ENCODE measurements at regions not wholly inside any gene's neighbourhood (a gene's known extent, or its start where the extent isn't known, plus 50 kb on each side); places are given as distances from the start of the nearest gene placed in this dataset.
A peak's percentile ranks its signal among the peaks of the same experiment; 100 is the strongest.
"Not testable (repeated sequence)": the region's sequence is repeated elsewhere in the genome, so short reads cannot be mapped to it uniquely, and the experiment has no call there.

GRCh38 chr6:164690702-164691500 lies 618.5 kb downstream of the C6orf118 start:
- DNase-seq, result no peak

- DNase-seq, result no peak
These were observed 619.2 kb downstream of the C6orf118 start for GRCh38 chr6:164690241-164690640.

GRCh38 chr6:164665328-164665727 lies 644.1 kb downstream of the C6orf118 start:
- DNase-seq, result no peak

- DNase-seq, result no peak
These were observed 645.8 kb downstream of the C6orf118 start for GRCh38 chr6:164663634-164664033.

GRCh38 chr6:164661716-164662115 lies 647.7 kb downstream of the C6orf118 start:
- no peak for DNase-seq

- no peak for DNase-seq
These were observed 648.6 kb downstream of the C6orf118 start for GRCh38 chr6:164660781-164661180.

- DNase-seq, result no peak
These were observed 668.4 kb downstream of the C6orf118 start for GRCh38 chr6:164640956-164641355.

GRCh38 chr6:164628302-164628931 lies 681.0 kb downstream of the C6orf118 start:
- peak; percentile 1 for DNase-seq

GRCh38 chr6:164616917-164617524 lies 692.4 kb downstream of the C6orf118 start:
- DNase-seq, result no peak

GRCh38 chr6:164612751-164613150 lies 696.7 kb downstream of the C6orf118 start:
- no peak for DNase-seq

- not testable (repeated sequence) for DNase-seq
These were observed 698.5 kb downstream of the C6orf118 start for GRCh38 chr6:164610859-164611258.

GRCh38 chr6:164602415-164602814 lies 707.0 kb downstream of the C6orf118 start:
- DNase-seq, result not testable (repeated sequence)

GRCh38 chr6:164581563-164581962 lies 727.8 kb downstream of the C6orf118 start:
- DNase-seq, result no peak

- no peak for DNase-seq
These were observed 730.4 kb downstream of the C6orf118 start for GRCh38 chr6:164579035-164579434.

GRCh38 chr6:164578616-164579015 lies 730.8 kb downstream of the C6orf118 start:
- no peak for DNase-seq

GRCh38 chr6:164570801-164571200 lies 738.6 kb downstream of the C6orf118 start:
- DNase-seq, result no peak

- no peak for DNase-seq
These were observed 739.9 kb downstream of the C6orf118 start for GRCh38 chr6:164569509-164569908.

GRCh38 chr6:164563924-164564323 lies 745.5 kb downstream of the C6orf118 start:
- DNase-seq, result no peak

GRCh38 chr6:164561656-164562055 lies 747.7 kb downstream of the C6orf118 start:
- DNase-seq, result no peak

- no peak for DNase-seq
These were observed 754.5 kb downstream of the C6orf118 start for GRCh38 chr6:164554700-164555476.

GRCh38 chr6:164554226-164554625 lies 755.2 kb downstream of the C6orf118 start:
- DNase-seq, result no peak

- no peak for DNase-seq
These were observed 757.7 kb downstream of the C6orf118 start for GRCh38 chr6:164551706-164552105.

- no peak for DNase-seq
These were observed 762.3 kb downstream of the C6orf118 start for GRCh38 chr6:164547076-164547475.

Data from hematopoietic multipotent progenitor cell treated with erythropoietin and hydrocortisone succinate and interleukin-3 and kit ligand, for 6 days (in vitro differentiated cells).